Neural crest cell (in vitro differentiated cells): ENCODE measurements at regions not wholly inside any gene's neighbourhood (a gene's known extent, or its start where the extent isn't known, plus 50 kb on each side); places are given as distances from the start of the nearest gene placed in this dataset.

Experiments
- DNase-seq: peaks from one replicate; pipeline ENCODE4 v3.0.0; 2021; ENCODE audit warnings: low read depth, mixed read lengths, low spot score
- H3K27ac Mint-ChIP-seq: one replicate; pipeline ENCODE4 v1.8.0; 2021; ENCODE audit warnings: mild to moderate bottlenecking, mixed read lengths; ENCODE audit not compliant: unreplicated experiment
- H3K27me3 Mint-ChIP-seq: 2 replicates; pipeline ENCODE4 v1.8.0; 2021; ENCODE audit warnings: low read depth, mild to moderate bottlenecking, mixed read lengths
- H3K36me3 Mint-ChIP-seq: 2 replicates; pipeline ENCODE4 v1.8.0; 2021; ENCODE audit warnings: low read depth, mild to moderate bottlenecking, mixed read lengths
- H3K4me1 Mint-ChIP-seq: 2 replicates; pipeline ENCODE4 v1.8.0; 2021; ENCODE audit warnings: mixed read lengths
- H3K4me3 Mint-ChIP-seq: one replicate; pipeline ENCODE4 v1.8.0; 2021; ENCODE audit warnings: mild to moderate bottlenecking, mixed read lengths
- H3K9me3 Mint-ChIP-seq: 2 replicates; pipeline ENCODE4 v1.8.0; 2021; ENCODE audit warnings: mixed read lengths
- TF ChIP-seq, protein P1 (sequence below): fragments of 200-600 bp; sonication (generic); conservative IDR thresholded peaks from 2 replicates; pipeline ENCODE4 v1.5.0; 2021; ENCODE audit warnings: antibody characterized with exemption, mild to moderate bottlenecking

DNA sequence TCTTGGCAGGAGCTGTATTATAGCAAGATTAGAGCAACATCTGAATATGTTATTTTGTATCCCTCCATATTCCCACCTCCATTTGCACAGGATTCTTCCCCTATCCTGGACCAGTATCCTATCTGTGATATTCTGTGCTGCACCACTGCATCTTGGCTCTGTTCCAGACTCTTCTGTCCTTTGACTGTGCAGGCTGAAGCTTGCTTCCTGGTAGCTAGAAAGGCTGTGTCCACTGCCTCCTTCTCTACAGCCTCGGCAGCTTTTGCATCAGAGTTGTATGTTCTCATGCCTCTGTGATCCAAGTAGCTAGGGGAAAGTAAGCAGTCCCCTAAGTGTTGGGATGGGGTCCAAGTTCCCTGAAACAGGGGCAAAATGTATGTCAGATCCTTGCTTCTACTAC lies 104.1 kb downstream of the GAS1 start:
- Mint-ChIP-seq H3K27ac (no peak overlapping the region), H3K4me1 (no peaks in the 10 kb centered on the region), H3K27me3 (no peaks in the 10 kb centered on the region), H3K36me3 (no peaks in the 10 kb centered on the region), H3K9me3 (peaks cover 3% of the 10 kb centered on the region), H3K4me3 (no peak overlapping the region)
- no peak for DNase-seq
- TF ChIP-seq, protein P1, sequence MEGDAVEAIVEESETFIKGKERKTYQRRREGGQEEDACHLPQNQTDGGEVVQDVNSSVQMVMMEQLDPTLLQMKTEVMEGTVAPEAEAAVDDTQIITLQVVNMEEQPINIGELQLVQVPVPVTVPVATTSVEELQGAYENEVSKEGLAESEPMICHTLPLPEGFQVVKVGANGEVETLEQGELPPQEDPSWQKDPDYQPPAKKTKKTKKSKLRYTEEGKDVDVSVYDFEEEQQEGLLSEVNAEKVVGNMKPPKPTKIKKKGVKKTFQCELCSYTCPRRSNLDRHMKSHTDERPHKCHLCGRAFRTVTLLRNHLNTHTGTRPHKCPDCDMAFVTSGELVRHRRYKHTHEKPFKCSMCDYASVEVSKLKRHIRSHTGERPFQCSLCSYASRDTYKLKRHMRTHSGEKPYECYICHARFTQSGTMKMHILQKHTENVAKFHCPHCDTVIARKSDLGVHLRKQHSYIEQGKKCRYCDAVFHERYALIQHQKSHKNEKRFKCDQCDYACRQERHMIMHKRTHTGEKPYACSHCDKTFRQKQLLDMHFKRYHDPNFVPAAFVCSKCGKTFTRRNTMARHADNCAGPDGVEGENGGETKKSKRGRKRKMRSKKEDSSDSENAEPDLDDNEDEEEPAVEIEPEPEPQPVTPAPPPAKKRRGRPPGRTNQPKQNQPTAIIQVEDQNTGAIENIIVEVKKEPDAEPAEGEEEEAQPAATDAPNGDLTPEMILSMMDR, result no peak

DNA sequence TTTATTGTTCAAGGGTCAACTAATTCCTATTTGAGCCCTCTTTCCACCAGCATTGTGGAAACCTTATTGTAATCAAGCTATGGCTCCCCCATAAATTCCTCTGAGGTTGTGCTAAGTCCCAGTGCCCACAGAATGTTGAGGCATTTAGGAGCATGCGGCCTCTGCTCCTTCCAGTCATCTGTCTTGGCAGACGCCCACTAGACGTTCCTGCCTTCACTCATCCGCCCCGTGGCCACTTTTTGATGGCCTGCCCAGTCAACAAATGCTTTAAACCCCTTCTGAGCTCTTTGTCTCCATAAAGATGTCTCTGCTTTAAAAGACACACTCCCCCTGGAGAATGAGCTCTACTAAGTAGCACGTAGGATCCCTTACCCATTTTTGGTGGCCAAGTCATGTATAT lies 104.7 kb downstream of the GAS1 start:
- TF ChIP-seq, protein P1, result no peak
- DNase-seq, result no peak
- Mint-ChIP-seq H3K9me3 (peaks cover 3% of the 10 kb centered on the region), H3K36me3 (no peaks in the 10 kb centered on the region), H3K4me3 (no peak overlapping the region), H3K4me1 (no peaks in the 10 kb centered on the region), H3K27ac (no peak overlapping the region), H3K27me3 (no peaks in the 10 kb centered on the region)

DNA sequence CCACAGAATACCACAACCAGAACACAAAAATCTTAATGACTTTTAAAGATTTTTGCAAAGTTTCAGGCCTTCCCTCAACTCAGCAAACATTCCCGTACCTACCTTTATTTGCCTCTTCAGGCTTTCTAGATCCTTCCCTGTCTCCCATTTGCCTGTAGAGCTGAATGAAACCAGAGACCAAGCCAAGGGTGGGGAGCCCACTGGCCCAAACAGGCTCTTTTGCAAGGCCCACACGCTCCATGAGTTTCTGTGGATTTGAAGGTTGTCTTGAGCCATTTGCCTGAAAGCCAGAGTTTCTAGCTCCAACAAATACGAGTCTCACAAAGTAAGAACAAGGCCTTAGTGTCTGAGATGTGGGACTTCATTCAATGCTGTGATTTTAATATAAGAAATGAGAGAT lies 107.8 kb downstream of the GAS1 start:
- TF ChIP-seq, protein P1, result no peak
- Mint-ChIP-seq H3K27me3 (no peaks in the 10 kb centered on the region), H3K27ac (no peak overlapping the region), H3K36me3 (no peaks in the 10 kb centered on the region), H3K4me1 (peaks cover 9% of the 10 kb centered on the region), H3K9me3 (no peaks in the 10 kb centered on the region), H3K4me3 (no peak overlapping the region)
- no peak for DNase-seq

DNA sequence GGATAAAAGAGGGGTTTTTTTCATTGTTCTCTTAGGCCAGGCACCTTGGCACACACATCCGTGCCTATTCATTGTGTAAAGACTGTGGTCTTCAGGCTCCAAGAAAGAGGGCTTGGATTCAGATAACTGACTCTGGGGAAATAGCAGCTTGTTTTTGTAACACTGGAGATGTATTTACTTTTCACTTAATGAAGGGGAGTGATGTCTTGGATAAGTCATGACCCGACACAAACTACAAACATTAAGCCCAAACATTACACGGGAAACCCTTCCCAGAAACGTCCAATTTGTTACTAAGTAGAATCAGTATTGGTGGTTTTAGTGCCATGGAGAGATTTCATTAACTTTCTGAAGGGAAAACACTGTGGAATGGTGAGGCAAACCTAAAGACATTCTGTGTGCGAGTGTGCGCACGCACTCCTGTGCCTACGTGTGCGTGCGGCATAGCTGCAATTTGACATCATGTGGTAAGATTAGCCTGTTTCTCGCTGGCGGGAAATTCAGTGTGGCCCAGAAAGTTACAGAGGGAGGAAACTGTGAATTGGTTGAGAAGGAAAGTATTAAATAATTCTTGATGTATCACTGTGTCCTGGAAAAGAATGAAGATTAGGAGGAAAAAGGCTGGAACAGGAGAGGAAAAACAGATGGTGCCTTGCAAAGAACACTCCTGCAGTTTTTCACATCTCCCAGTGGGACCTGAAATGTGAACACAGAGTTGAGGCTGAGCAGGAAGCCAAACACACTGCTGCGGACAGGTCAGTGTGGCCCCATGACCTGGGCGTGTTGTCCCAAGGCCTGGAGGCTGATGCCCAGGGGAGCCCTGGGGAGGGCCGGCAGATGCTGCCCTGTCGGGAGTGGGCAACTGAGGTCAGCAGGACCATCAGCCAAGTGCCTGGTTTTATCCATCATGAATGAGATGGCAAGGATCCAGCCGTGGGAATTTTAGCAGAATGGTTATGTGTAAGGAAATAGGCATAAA lies 108.5 kb downstream of the GAS1 start:
- Mint-ChIP-seq H3K4me3 (no peak overlapping the region), H3K27ac (no peak overlapping the region), H3K4me1 (peaks cover 9% of the 10 kb centered on the region), H3K36me3 (no peaks in the 10 kb centered on the region), H3K27me3 (no peaks in the 10 kb centered on the region), H3K9me3 (no peaks in the 10 kb centered on the region)
- no peak for DNase-seq
- TF ChIP-seq, protein P1, result no peak

DNA sequence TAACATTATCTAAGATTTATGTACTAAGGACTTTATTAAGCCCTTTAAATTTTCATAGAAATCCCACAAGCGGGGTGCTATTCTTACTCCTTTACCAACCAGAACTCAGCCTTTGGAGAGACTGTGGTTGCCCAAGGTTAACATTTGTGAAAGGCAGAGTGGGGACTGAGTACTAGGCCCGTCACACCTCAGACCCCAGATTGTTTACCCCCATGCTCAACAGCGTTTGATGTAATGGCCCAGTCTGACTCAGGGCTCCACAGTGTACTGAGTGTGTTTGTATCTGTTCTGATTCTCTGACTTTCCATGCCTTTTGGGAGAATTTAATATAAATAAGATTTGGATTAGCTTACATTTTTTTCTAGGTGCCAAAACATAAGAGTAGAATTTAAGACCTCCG lies 110.0 kb downstream of the GAS1 start:
- Mint-ChIP-seq H3K36me3 (no peaks in the 10 kb centered on the region), H3K4me3 (no peak overlapping the region), H3K27me3 (no peaks in the 10 kb centered on the region), H3K27ac (no peak overlapping the region), H3K4me1 (peaks cover 9% of the 10 kb centered on the region), H3K9me3 (no peaks in the 10 kb centered on the region)
- DNase-seq, result no peak
- TF ChIP-seq, protein P1, result no peak
